ENCODE measurements at regions not wholly inside any gene's neighbourhood (a gene's known extent, or its start where the extent isn't known, plus 50 kb on each side); places are given as distances from the start of the nearest gene placed in this dataset.

GRCh38 chr2:157152362-157152761 lies 105.1 kb upstream of the GALNT5 start:
- H3K36me3 ChIP-seq = no peaks in the 10 kb centered on the region
- H3K27ac ChIP-seq = no peak overlapping the region
- intact Hi-C loops (cut with DNase I) = no loop called here
- no peak for TF ChIP-seq POLR2AphosphoS5 (IDR thresholded peaks at IDR 0.05)
- no peak for TF ChIP-seq POLR2A (IDR thresholded peaks at IDR 0.05)
- TF ChIP-seq EP300 (IDR thresholded peaks at IDR 0.05) = no peak
- TF ChIP-seq CTCF (IDR thresholded peaks at IDR 0.05) = no peak
- 5 to 47% methylated on average over 1 of the region's 1 CpG for WGBS, 2 donors
- H3K4me1 ChIP-seq = no peaks in the 10 kb centered on the region
- no peak overlapping the region for H3K4me3 ChIP-seq
- DNase-seq = no peak
- no peaks in the 10 kb centered on the region for H3K27me3 ChIP-seq
- no peaks in the 10 kb centered on the region for H3K9me3 ChIP-seq

GRCh38 chr2:157155992-157156391 lies 101.5 kb upstream of the GALNT5 start:
- H3K27ac ChIP-seq = no peak overlapping the region
- no peak overlapping the region for H3K4me3 ChIP-seq
- no peaks in the 10 kb centered on the region for H3K27me3 ChIP-seq
- H3K36me3 ChIP-seq = no peaks in the 10 kb centered on the region
- H3K4me1 ChIP-seq = no peaks in the 10 kb centered on the region
- H3K9me3 ChIP-seq = no peaks in the 10 kb centered on the region
- DNase-seq = no peak
- intact Hi-C loops (cut with DNase I) = no loop called here
- WGBS, 2 donors = 44 to 84% methylated on average over 1 of the region's 1 CpG
- TF ChIP-seq POLR2AphosphoS5 (IDR thresholded peaks at IDR 0.05) = no peak
- no peak for TF ChIP-seq EP300 (IDR thresholded peaks at IDR 0.05)
- no peak for TF ChIP-seq CTCF (IDR thresholded peaks at IDR 0.05)
- no peak for TF ChIP-seq POLR2A (IDR thresholded peaks at IDR 0.05)

GRCh38 chr2:157158111-157158510 lies 99.4 kb upstream of the GALNT5 start:
- no peak for DNase-seq
- no peaks in the 10 kb centered on the region for H3K4me1 ChIP-seq
- H3K27ac ChIP-seq = no peak overlapping the region
- H3K36me3 ChIP-seq = no peaks in the 10 kb centered on the region
- H3K9me3 ChIP-seq = no peaks in the 10 kb centered on the region
- intact Hi-C loops (cut with DNase I) = no loop called here
- H3K27me3 ChIP-seq = no peaks in the 10 kb centered on the region
- WGBS, 2 donors = 86 to 94% methylated on average over 1 of the region's 1 CpG
- no peak for TF ChIP-seq POLR2A (IDR thresholded peaks at IDR 0.05)
- TF ChIP-seq CTCF (IDR thresholded peaks at IDR 0.05) = no peak
- no peak for TF ChIP-seq EP300 (IDR thresholded peaks at IDR 0.05)
- TF ChIP-seq POLR2AphosphoS5 (IDR thresholded peaks at IDR 0.05) = no peak
- H3K4me3 ChIP-seq = no peak overlapping the region

GRCh38 chr2:157159221-157159934 lies 98.1 kb upstream of the GALNT5 start:
- no peak overlapping the region for H3K27ac ChIP-seq
- 12 to 58% methylated on average over 5 of the region's 5 CpGs for WGBS, 2 donors
- H3K27me3 ChIP-seq = no peaks in the 10 kb centered on the region
- intact Hi-C loops (cut with DNase I) = no loop called here
- H3K9me3 ChIP-seq = no peaks in the 10 kb centered on the region
- no peak for DNase-seq
- no peak for TF ChIP-seq POLR2A (IDR thresholded peaks at IDR 0.05)
- no peak for TF ChIP-seq CTCF (IDR thresholded peaks at IDR 0.05)
- no peak for TF ChIP-seq POLR2AphosphoS5 (IDR thresholded peaks at IDR 0.05)
- TF ChIP-seq EP300 (IDR thresholded peaks at IDR 0.05) = no peak
- H3K4me3 ChIP-seq = no peak overlapping the region
- no peaks in the 10 kb centered on the region for H3K4me1 ChIP-seq
- no peaks in the 10 kb centered on the region for H3K36me3 ChIP-seq

- 7 to 31% methylated on average over 3 of the region's 3 CpGs for WGBS, 2 donors
- Histone ChIP-seq H3K27me3 (no peaks in the 10 kb centered on the region), H3K36me3 (no peaks in the 10 kb centered on the region), H3K4me3 (no peak overlapping the region), H3K9me3 (no peaks in the 10 kb centered on the region), H3K4me1 (no peaks in the 10 kb centered on the region), H3K27ac (no peak overlapping the region)
- TF ChIP-seq EP300 (IDR thresholded peaks at IDR 0.05) (no peak), POLR2AphosphoS5 (IDR thresholded peaks at IDR 0.05) (no peak), POLR2A (IDR thresholded peaks at IDR 0.05) (no peak), CTCF (IDR thresholded peaks at IDR 0.05) (no peak)
- intact Hi-C loops (cut with DNase I) = no loop called here
- no peak for DNase-seq
Observed at GRCh38 chr2:157160111-157160510, 97.4 kb upstream of the GALNT5 start.

Measured in sigmoid colon (tissue), 6 donors.